ENCODE measurements at regions not wholly inside any gene's neighbourhood (a gene's known extent, or its start where the extent isn't known, plus 50 kb on each side); places are given as distances from the start of the nearest gene placed in this dataset.

- H3K4me1 ChIP-seq (ENCODE audit: control insufficient read depth, insufficient read depth, low read length), result no peaks in the 10 kb centered on the region
- TF ChIP-seq CTCF (conservative IDR thresholded peaks at IDR 0.05), result no peak
- H3K27me3 Mint-ChIP-seq (ENCODE audit: insufficient read depth), result no peaks in the 10 kb centered on the region
- no peaks in the 10 kb centered on the region for H3K4me1 Mint-ChIP-seq
- H3K36me3 Mint-ChIP-seq (ENCODE audit: low read depth), result no peaks in the 10 kb centered on the region
- H3K27me3 ChIP-seq (ENCODE audit: control insufficient read depth, insufficient read depth, low read length, poor library complexity, severe bottlenecking), result no peaks in the 10 kb centered on the region
- H3K27ac Mint-ChIP-seq, result no peak overlapping the region
- 93 to 98% methylated on average over 8 to 9 of the region's 9 CpGs for WGBS, 2 experiments (ENCODE audit: insufficient coverage in 1 of 2, insufficient read length in 1 of 2)
- no peaks in the 10 kb centered on the region for H3K36me3 ChIP-seq (ENCODE audit: control insufficient read depth, insufficient read depth, low read length)
- no peak overlapping the region for H3K9ac ChIP-seq (ENCODE audit: extremely low read depth, low read length, poor library complexity, severe bottlenecking)
- H3K9me3 Mint-ChIP-seq, result peaks cover 11% of the 10 kb centered on the region
- H3K4me3 Mint-ChIP-seq, result no peak overlapping the region
- H3K9me3 ChIP-seq (ENCODE audit: control insufficient read depth, low read length), result no peaks in the 10 kb centered on the region
- DNase-seq, result no peak
- H3K4me3 ChIP-seq (ENCODE audit: low read length), result no peak overlapping the region
- H3K27ac ChIP-seq (ENCODE audit: low read depth, low read length), result no peak overlapping the region
Observed at GRCh38 chr1:222087221-222087920, 345.5 kb upstream of the DUSP10 start.

- H3K4me3 ChIP-seq (ENCODE audit: low read length), result no peak overlapping the region
- no peak overlapping the region for H3K27ac ChIP-seq (ENCODE audit: low read depth, low read length)
- no peaks in the 10 kb centered on the region for H3K27me3 ChIP-seq (ENCODE audit: control insufficient read depth, insufficient read depth, low read length, poor library complexity, severe bottlenecking)
- no peak for DNase-seq
- Mint-ChIP-seq H3K27ac (no peak overlapping the region), H3K4me1 (no peaks in the 10 kb centered on the region), H3K4me3 (no peak overlapping the region), H3K27me3 (ENCODE audit: insufficient read depth) (no peaks in the 10 kb centered on the region), H3K9me3 (peaks cover 15% of the 10 kb centered on the region), H3K36me3 (ENCODE audit: low read depth) (no peaks in the 10 kb centered on the region)
- 96 to 100% methylated on average over 1 of the region's 1 CpG for WGBS, 2 experiments (ENCODE audit: insufficient coverage in 1 of 2, insufficient read length in 1 of 2)
- H3K9ac ChIP-seq (ENCODE audit: extremely low read depth, low read length, poor library complexity, severe bottlenecking), result no peak overlapping the region
- no peaks in the 10 kb centered on the region for H3K9me3 ChIP-seq (ENCODE audit: control insufficient read depth, low read length)
- TF ChIP-seq CTCF (conservative IDR thresholded peaks at IDR 0.05), result no peak
- H3K4me1 ChIP-seq (ENCODE audit: control insufficient read depth, insufficient read depth, low read length), result no peaks in the 10 kb centered on the region
- no peaks in the 10 kb centered on the region for H3K36me3 ChIP-seq (ENCODE audit: control insufficient read depth, insufficient read depth, low read length)
Observed at GRCh38 chr1:222084996-222085395, 343.1 kb upstream of the DUSP10 start.

GRCh38 chr1:222084048-222084447 lies 342.2 kb upstream of the DUSP10 start:
- no peaks in the 10 kb centered on the region for H3K27me3 ChIP-seq (ENCODE audit: control insufficient read depth, insufficient read depth, low read length, poor library complexity, severe bottlenecking)
- H3K4me1 ChIP-seq (ENCODE audit: control insufficient read depth, insufficient read depth, low read length), result no peaks in the 10 kb centered on the region
- H3K9me3 ChIP-seq (ENCODE audit: control insufficient read depth, low read length), result no peaks in the 10 kb centered on the region
- no peak overlapping the region for H3K9ac ChIP-seq (ENCODE audit: extremely low read depth, low read length, poor library complexity, severe bottlenecking)
- H3K4me1 Mint-ChIP-seq, result no peaks in the 10 kb centered on the region
- no peak overlapping the region for H3K4me3 Mint-ChIP-seq
- DNase-seq, result no peak
- H3K36me3 ChIP-seq (ENCODE audit: control insufficient read depth, insufficient read depth, low read length), result no peaks in the 10 kb centered on the region
- no peaks in the 10 kb centered on the region for H3K27me3 Mint-ChIP-seq (ENCODE audit: insufficient read depth)
- peaks cover 15% of the 10 kb centered on the region for H3K9me3 Mint-ChIP-seq
- H3K36me3 Mint-ChIP-seq (ENCODE audit: low read depth), result no peaks in the 10 kb centered on the region
- no peak overlapping the region for H3K4me3 ChIP-seq (ENCODE audit: low read length)
- TF ChIP-seq CTCF (conservative IDR thresholded peaks at IDR 0.05), result no peak
- no peak overlapping the region for H3K27ac ChIP-seq (ENCODE audit: low read depth, low read length)
- no peak overlapping the region for H3K27ac Mint-ChIP-seq
